Lung (tissue), 11 donors: ENCODE measurements at regions not wholly inside any gene's neighbourhood (a gene's known extent, or its start where the extent isn't known, plus 50 kb on each side); places are given as distances from the start of the nearest gene placed in this dataset.

ENCODE experiments used
- ATAC-seq: fragments of 200-7000 bp; cut with Tn5 transposase; one replicate; pipeline ENCODE4 v1.9.1; 2020; ENCODE audit warnings: moderate number of reproducible peaks; ENCODE audit not compliant: insufficient read depth, low FRiP score
- DNase-seq, 3 donors: peaks; one replicate each; pipeline ENCODE4 v3.0.0-alpha.2; 2013 to 2017
- H3K27ac ChIP-seq, 2 donors: one replicate each; pipeline ENCODE4 v1.5.1; 2013; ENCODE audit warnings: mild to moderate bottlenecking in 2 of 2, moderate library complexity in 2 of 2, control low read depth in 1 of 2, inconsistent platforms in 1 of 2, low read depth in 1 of 2, low read length in 1 of 2
- H3K27me3 ChIP-seq, 3 donors: one replicate each; pipeline ENCODE4 v1.5.1; 2013; ENCODE audit warnings: low read length in 2 of 3; ENCODE audit not compliant: control insufficient read depth in 3 of 3, insufficient read depth in 3 of 3
- H3K36me3 ChIP-seq, 4 donors: one replicate each; pipeline ENCODE4 v1.5.1; 2013; ENCODE audit warnings: low read length in 4 of 4, mild to moderate bottlenecking in 1 of 4, moderate library complexity in 1 of 4; ENCODE audit not compliant: control insufficient read depth in 4 of 4, insufficient read depth in 4 of 4
- H3K4me1 ChIP-seq, 5 donors: one replicate each; pipeline ENCODE4 v1.5.1; 2013; ENCODE audit warnings: low read length in 5 of 5, mild to moderate bottlenecking in 2 of 5, moderate library complexity in 1 of 5; ENCODE audit not compliant: control insufficient read depth in 5 of 5, insufficient read depth in 5 of 5
- H3K4me3 ChIP-seq: one replicate; pipeline ENCODE4 v1.5.1; 2013; ENCODE audit warnings: mild to moderate bottlenecking, control low read depth, moderate library complexity
- H3K9ac ChIP-seq, 2 donors: one replicate each; pipeline ENCODE4 v1.5.1; 2013; ENCODE audit warnings: low read length in 2 of 2, control low read depth in 1 of 2; ENCODE audit not compliant: insufficient read depth in 1 of 2
- H3K9me3 ChIP-seq, 4 donors: one replicate each; pipeline ENCODE4 v1.5.1; 2013; ENCODE audit warnings: low read length in 3 of 4, mild to moderate bottlenecking in 1 of 4, moderate library complexity in 1 of 4; ENCODE audit not compliant: control insufficient read depth in 4 of 4, insufficient read depth in 3 of 4
- CTCF ChIP-seq: IDR thresholded peaks from 2 replicates; pipeline ENCODE4 v1.5.1; 2012; ENCODE audit warnings: mild to moderate bottlenecking; ENCODE audit errors: control extremely low read depth, extremely low read depth
- whole genome bisulfite sequencing, 2 donors: extraction: QIAGEN DNeasy Blood & Tissue Kit; methylation state at CpG; one replicate each; pipeline ENCODE4 v1.1.7; 2013; 5-methylcytosine and 5-hydroxymethylcytosine counted together
- donor health status: control.
- donor health status: control.
- donor health status: Bipolar disorder and iron deficiency.
- donor health status: healthy.
- donor health status: DM: yes; HTN: yes; CAD: no.

GRCh38 chr6:159114569-159114968 lies 54.6 kb upstream of the FNDC1 start:
- no peaks in the 10 kb centered on the region for H3K9me3 ChIP-seq
- no peaks in the 10 kb centered on the region for H3K36me3 ChIP-seq
- H3K4me1 ChIP-seq = peaks cover 0 to 8% (median 0%) of the 10 kb centered on the region in 5 donors
- no peak overlapping the region for H3K27ac ChIP-seq
- no peak for TF ChIP-seq CTCF
- DNase-seq (no peak), ATAC-seq (no peak)
- no peak overlapping the region for H3K9ac ChIP-seq
- H3K4me3 ChIP-seq = no peak overlapping the region
- 70 to 81% methylated on average over 3 of the region's 3 CpGs for WGBS, 2 donors
- H3K27me3 ChIP-seq = no peaks in the 10 kb centered on the region

GRCh38 chr6:159113223-159113622 lies 56.0 kb upstream of the FNDC1 start:
- no peak for TF ChIP-seq CTCF
- Histone ChIP-seq H3K9me3 (no peaks in the 10 kb centered on the region), H3K9ac (no peak overlapping the region), H3K27ac (no peak overlapping the region), H3K4me3 (no peak overlapping the region), H3K4me1 (peaks cover 0 to 8% (median 0%) of the 10 kb centered on the region in 5 donors), H3K36me3 (no peaks in the 10 kb centered on the region), H3K27me3 (no peaks in the 10 kb centered on the region)
- WGBS, 2 donors = 94 to 96% methylated on average over 10 of the region's 10 CpGs
- DNase-seq (no peak), ATAC-seq (no peak)

- Histone ChIP-seq H3K27ac (no peak overlapping the region), H3K27me3 (no peaks in the 10 kb centered on the region), H3K9me3 (no peaks in the 10 kb centered on the region), H3K36me3 (no peaks in the 10 kb centered on the region), H3K4me3 (no peak overlapping the region), H3K9ac (no peak overlapping the region), H3K4me1 (peaks cover 0 to 7% (median 0%) of the 10 kb centered on the region in 5 donors)
- no peak for DNase-seq
- WGBS, 2 donors = 92 to 95% methylated on average over 9 of the region's 9 CpGs
- TF ChIP-seq CTCF = no peak
- ATAC-seq = no peak
Measured at GRCh38 chr6:159112714-159113113, 56.5 kb upstream of the FNDC1 start.

GRCh38 chr6:159110748-159111147 lies 58.5 kb upstream of the FNDC1 start:
- H3K36me3 ChIP-seq = no peaks in the 10 kb centered on the region
- DNase-seq (no peak), ATAC-seq (no peak)
- H3K4me3 ChIP-seq = no peak overlapping the region
- H3K27me3 ChIP-seq = no peaks in the 10 kb centered on the region
- H3K27ac ChIP-seq = no peak overlapping the region
- H3K9ac ChIP-seq = no peak overlapping the region
- H3K4me1 ChIP-seq = peaks cover 0 to 3% (median 0%) of the 10 kb centered on the region in 5 donors
- no peak for TF ChIP-seq CTCF
- H3K9me3 ChIP-seq = no peaks in the 10 kb centered on the region
